Activated naive CD8-positive, alpha-beta T cell treated with anti-CD3 and anti-CD28 coated beads for 36 hours (primary cell): ENCODE measurements at regions not wholly inside any gene's neighbourhood (a gene's known extent, or its start where the extent isn't known, plus 50 kb on each side); places are given as distances from the start of the nearest gene placed in this dataset.

ENCODE experiments used
- DNase-seq: peaks from one replicate; pipeline ENCODE4 v3.0.0; 2021
- H3K27ac Mint-ChIP-seq: one replicate; pipeline ENCODE4 v1.8.0; 2022; ENCODE audit warnings: mild to moderate bottlenecking, moderate library complexity, mixed read lengths
- H3K27me3 Mint-ChIP-seq: one replicate; pipeline ENCODE4 v1.8.0; 2022; ENCODE audit warnings: mild to moderate bottlenecking, mixed read lengths
- H3K36me3 Mint-ChIP-seq: one replicate; pipeline ENCODE4 v1.8.0; 2021; ENCODE audit warnings: mild to moderate bottlenecking, mixed read lengths
- H3K4me1 Mint-ChIP-seq: one replicate; pipeline ENCODE4 v1.8.0; 2021; ENCODE audit warnings: mixed read lengths
- H3K4me3 Mint-ChIP-seq: one replicate; pipeline ENCODE4 v1.8.0; 2022; ENCODE audit warnings: mild to moderate bottlenecking, moderate library complexity, mixed read lengths
- H3K9me3 Mint-ChIP-seq: one replicate; pipeline ENCODE4 v1.8.0; 2022; ENCODE audit warnings: mixed read lengths

DNA sequence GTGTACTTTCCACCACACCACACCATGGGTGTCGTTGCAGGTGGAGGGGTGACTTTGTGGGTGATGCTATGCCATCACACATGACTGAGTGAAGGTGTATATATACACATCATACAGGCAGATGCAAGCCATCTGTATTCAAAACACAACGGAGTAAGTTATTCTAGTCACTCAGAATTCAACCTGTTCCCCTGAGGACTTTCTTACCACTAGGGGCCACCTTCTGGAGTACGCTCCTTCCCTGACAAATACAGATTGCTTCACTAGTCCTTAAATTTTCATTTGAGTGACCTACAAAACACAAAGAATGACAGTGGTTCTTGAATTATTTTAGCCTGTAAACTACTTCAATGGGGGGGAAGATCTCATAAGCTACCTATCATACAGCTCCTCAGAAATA lies 52.8 kb upstream of the NTRK3 start:
- Mint-ChIP-seq H3K4me1 (no peaks in the 10 kb centered on the region), H3K27me3 (peaks cover 18% of the 10 kb centered on the region), H3K36me3 (no peaks in the 10 kb centered on the region), H3K9me3 (peaks cover 2% of the 10 kb centered on the region), H3K27ac (no peak overlapping the region), H3K4me3 (no peak overlapping the region)
- DNase-seq = no peak

DNA sequence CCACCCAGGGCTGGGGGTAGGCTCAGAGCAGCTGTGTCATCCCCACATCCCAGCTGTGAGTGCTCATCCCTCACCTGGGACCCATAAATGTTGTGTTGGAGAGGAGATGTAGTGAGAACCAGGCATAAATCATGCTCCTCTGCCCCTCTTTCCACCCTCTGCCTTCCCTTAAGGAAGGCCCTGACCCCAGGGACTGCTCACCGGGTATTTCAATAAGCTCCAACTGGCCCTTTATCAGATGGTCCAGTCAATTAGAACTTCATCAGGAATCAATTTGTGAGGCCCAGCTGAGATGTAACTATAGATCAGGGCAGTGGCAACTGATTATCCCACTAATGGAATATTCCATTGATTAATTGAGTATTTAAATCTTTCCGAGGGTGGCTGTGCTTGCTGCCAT lies 50.8 kb upstream of the NTRK3 start:
- Mint-ChIP-seq H3K4me3 (no peak overlapping the region), H3K27me3 (peaks cover 18% of the 10 kb centered on the region), H3K36me3 (no peaks in the 10 kb centered on the region), H3K4me1 (no peaks in the 10 kb centered on the region), H3K27ac (no peak overlapping the region), H3K9me3 (no peaks in the 10 kb centered on the region)
- DNase-seq = no peak
